ENCODE measurements at regions not wholly inside any gene's neighbourhood (a gene's known extent, or its start where the extent isn't known, plus 50 kb on each side); places are given as distances from the start of the nearest gene placed in this dataset.

DNA sequence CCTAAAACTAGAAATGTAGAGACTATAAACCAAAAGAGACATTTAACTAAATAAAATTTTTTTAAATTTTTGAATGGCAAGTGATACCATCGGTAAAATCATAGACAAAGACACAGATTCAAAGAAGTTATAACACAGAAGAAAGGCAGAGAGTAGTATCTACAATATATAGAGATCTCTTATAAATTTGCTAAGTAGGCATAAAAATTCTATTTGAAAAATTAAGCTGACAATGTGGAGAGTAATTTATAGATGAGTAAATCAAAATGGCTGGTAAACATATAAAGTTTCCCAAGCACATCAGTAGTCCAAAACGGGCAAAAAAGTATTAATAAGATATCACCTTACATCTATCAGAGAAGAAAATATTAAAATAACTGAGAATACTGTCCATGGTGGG, 1061.0 kb downstream of the ADGRL2 start (continued):
- TF ChIP-seq, protein P1, sequence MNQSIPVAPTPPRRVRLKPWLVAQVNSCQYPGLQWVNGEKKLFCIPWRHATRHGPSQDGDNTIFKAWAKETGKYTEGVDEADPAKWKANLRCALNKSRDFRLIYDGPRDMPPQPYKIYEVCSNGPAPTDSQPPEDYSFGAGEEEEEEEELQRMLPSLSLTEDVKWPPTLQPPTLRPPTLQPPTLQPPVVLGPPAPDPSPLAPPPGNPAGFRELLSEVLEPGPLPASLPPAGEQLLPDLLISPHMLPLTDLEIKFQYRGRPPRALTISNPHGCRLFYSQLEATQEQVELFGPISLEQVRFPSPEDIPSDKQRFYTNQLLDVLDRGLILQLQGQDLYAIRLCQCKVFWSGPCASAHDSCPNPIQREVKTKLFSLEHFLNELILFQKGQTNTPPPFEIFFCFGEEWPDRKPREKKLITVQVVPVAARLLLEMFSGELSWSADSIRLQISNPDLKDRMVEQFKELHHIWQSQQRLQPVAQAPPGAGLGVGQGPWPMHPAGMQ (IDR thresholded peaks at IDR 0.05; ENCODE audit: borderline replicate concordance), result no peak

DNA sequence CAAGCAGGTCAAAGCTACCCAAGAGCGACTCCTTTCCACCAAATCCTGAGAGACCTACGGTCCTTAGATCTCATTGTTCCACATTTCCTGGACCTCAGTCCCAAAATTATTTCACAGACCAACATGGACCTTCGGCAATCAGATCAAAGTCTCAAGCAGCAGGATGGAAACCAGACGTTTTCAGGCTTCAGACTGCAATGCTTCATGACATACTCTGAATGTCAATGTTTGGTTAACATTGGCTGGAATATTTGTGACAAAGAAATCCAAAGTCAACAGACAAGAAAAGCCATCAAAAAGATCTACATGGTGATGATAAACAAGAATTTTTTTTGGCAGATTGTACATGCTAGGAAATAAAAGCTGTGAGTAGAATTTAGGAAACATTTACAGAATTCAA, 1057.3 kb downstream of the ADGRL2 start:
- in situ Hi-C loops (cut with MboI) (no loop called here), intact Hi-C loops (cut with micrococcal nuclease; ENCODE audit: unreplicated experiment) (no loop called here)
- CTCF ChIA-PET, result no interaction called here
- POLR2A ChIA-PET, result no interaction called here
- RAD21 ChIA-PET (ENCODE audit: unreplicated experiment), result no interaction called here
- no peaks in the 10 kb centered on the region for H4K20me1 ChIP-seq (ENCODE audit: control insufficient read depth, insufficient read depth)
- H2AFZ ChIP-seq (ENCODE audit: control insufficient read depth, low read depth, low read length), result no peak overlapping the region
- DNase-seq (ENCODE audit: low read depth, low spot score) (no peak), ATAC-seq (no peak), FAIRE-seq (no peak)
- no peak overlapping the region for H3K27ac ChIP-seq (ENCODE audit: control insufficient read depth, insufficient read depth)
- no peaks in the 10 kb centered on the region for H3K79me2 ChIP-seq (ENCODE audit: control insufficient read depth, insufficient read depth, low read length)
- H3K9me3 ChIP-seq (replicated peaks; ENCODE audit: control insufficient read depth, insufficient read depth, low read length), result no peaks in the 10 kb centered on the region
- no TSS peak for BruUV-seq (replicated peaks)
- H3K4me2 ChIP-seq (ENCODE audit: control insufficient read depth, insufficient read depth), result no peak overlapping the region
- SMC1A ChIA-PET (ENCODE audit: uncharacterized antibody, unreplicated experiment), result no interaction called here
- no peak overlapping the region for H3K4me3 ChIP-seq
- no peak for TF ChIP-seq TBL1XR1 (IDR thresholded peaks at IDR 0.05; ENCODE audit: low read depth, low read length)
- no peak for TF ChIP-seq SMARCA5 (IDR thresholded peaks at IDR 0.05)
- TF ChIP-seq TCF3 (IDR thresholded peaks at IDR 0.05; ENCODE audit: borderline replicate concordance, insufficient read depth, low read depth, low read length), result no peak
- no peak for TF ChIP-seq BACH1 (IDR thresholded peaks at IDR 0.05; ENCODE audit: borderline replicate concordance)
- TF ChIP-seq, protein P2, sequence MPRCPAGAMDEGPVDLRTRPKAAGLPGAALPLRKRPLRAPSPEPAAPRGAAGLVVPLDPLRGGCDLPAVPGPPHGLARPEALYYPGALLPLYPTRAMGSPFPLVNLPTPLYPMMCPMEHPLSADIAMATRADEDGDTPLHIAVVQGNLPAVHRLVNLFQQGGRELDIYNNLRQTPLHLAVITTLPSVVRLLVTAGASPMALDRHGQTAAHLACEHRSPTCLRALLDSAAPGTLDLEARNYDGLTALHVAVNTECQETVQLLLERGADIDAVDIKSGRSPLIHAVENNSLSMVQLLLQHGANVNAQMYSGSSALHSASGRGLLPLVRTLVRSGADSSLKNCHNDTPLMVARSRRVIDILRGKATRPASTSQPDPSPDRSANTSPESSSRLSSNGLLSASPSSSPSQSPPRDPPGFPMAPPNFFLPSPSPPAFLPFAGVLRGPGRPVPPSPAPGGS (IDR thresholded peaks at IDR 0.05; ENCODE audit: borderline replicate concordance, insufficient read depth, low read depth, low read length, poor library complexity, severe bottlenecking), result no peak
- TF ChIP-seq CEBPB (IDR thresholded peaks at IDR 0.05; ENCODE audit: borderline replicate concordance in 1 of 2, low read depth in 2 of 2, low read length in 2 of 2), result no peak
- no peak for TF ChIP-seq NFXL1 (IDR thresholded peaks at IDR 0.05; ENCODE audit: borderline replicate concordance)
- TF ChIP-seq, protein P3, sequence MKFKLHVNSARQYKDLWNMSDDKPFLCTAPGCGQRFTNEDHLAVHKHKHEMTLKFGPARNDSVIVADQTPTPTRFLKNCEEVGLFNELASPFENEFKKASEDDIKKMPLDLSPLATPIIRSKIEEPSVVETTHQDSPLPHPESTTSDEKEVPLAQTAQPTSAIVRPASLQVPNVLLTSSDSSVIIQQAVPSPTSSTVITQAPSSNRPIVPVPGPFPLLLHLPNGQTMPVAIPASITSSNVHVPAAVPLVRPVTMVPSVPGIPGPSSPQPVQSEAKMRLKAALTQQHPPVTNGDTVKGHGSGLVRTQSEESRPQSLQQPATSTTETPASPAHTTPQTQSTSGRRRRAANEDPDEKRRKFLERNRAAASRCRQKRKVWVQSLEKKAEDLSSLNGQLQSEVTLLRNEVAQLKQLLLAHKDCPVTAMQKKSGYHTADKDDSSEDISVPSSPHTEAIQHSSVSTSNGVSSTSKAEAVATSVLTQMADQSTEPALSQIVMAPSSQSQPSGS (IDR thresholded peaks at IDR 0.05; ENCODE audit: low read length), result no peak
- TF ChIP-seq, protein P4, sequence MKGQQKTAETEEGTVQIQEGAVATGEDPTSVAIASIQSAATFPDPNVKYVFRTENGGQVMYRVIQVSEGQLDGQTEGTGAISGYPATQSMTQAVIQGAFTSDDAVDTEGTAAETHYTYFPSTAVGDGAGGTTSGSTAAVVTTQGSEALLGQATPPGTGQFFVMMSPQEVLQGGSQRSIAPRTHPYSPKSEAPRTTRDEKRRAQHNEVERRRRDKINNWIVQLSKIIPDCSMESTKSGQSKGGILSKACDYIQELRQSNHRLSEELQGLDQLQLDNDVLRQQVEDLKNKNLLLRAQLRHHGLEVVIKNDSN (IDR thresholded peaks at IDR 0.05; ENCODE audit: borderline replicate concordance, extremely low read length, insufficient read depth, low read depth, low read length), result no peak
- no peak for TF ChIP-seq NRF1 (conservative IDR thresholded peaks at IDR 0.05; ENCODE audit: low read depth, low read length)
- TF ChIP-seq ZNF24 (IDR thresholded peaks at IDR 0.05), result no peak
- no peak for TF ChIP-seq SIX5 (IDR thresholded peaks at IDR 0.05; ENCODE audit: low read depth, low read length, severe bottlenecking)
- 2% methylated on average over 4 of the region's 4 CpGs for WGBS (ENCODE audit: insufficient coverage, insufficient replicate concordance, low lambda C conversion rate, missing lambda C conversion rate)
- H3K36me3 ChIP-seq (ENCODE audit: control insufficient read depth in 2 of 2, insufficient read depth in 2 of 2, low read length in 1 of 2), result no peaks in the 10 kb centered on the region
- no peak overlapping the region for H3K9ac ChIP-seq (ENCODE audit: control insufficient read depth, insufficient read depth, low read length)
- no peaks in the 10 kb centered on the region for H3K27me3 ChIP-seq (replicated peaks in 1 of 2; ENCODE audit: control insufficient read depth in 2 of 2, insufficient read depth in 2 of 2, low read length in 1 of 2)
- H3K4me1 ChIP-seq (ENCODE audit: control insufficient read depth, insufficient read depth, low read length), result no peaks in the 10 kb centered on the region
